GM12873 (cell line): ENCODE measurements at regions not wholly inside any gene's neighbourhood (a gene's known extent, or its start where the extent isn't known, plus 50 kb on each side); places are given as distances from the start of the nearest gene placed in this dataset.

Experiments used
- TF ChIP-seq, protein P1 (sequence below): IDR thresholded peaks from 2 replicates; pipeline ENCODE4 v1.5.1; 2012; ENCODE audit warnings: low read depth, mild to moderate bottlenecking, moderate library complexity, low read length, control low read depth; ENCODE audit not compliant: insufficient read depth; ENCODE audit errors: missing control alignments

DNA sequence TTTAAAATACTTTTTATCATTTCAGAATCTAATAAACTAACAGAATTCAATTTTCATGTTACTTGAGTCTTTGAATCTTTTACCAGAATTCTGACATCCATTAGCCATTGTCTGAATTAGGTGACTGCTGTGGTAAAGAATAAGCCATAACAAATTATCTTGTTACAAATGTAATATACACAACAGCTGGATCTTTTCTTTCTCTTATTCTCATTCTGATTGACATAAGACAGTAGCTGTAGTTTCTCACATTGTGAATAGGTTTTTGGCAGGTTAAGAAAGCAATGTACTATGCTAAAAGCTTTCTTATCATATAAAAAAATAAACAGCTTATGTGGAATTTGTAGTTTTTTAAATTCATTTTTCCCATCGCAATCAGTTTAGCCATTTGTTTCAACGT lies 734.0 kb upstream of the PCDH9 start:
- TF ChIP-seq, protein P1, sequence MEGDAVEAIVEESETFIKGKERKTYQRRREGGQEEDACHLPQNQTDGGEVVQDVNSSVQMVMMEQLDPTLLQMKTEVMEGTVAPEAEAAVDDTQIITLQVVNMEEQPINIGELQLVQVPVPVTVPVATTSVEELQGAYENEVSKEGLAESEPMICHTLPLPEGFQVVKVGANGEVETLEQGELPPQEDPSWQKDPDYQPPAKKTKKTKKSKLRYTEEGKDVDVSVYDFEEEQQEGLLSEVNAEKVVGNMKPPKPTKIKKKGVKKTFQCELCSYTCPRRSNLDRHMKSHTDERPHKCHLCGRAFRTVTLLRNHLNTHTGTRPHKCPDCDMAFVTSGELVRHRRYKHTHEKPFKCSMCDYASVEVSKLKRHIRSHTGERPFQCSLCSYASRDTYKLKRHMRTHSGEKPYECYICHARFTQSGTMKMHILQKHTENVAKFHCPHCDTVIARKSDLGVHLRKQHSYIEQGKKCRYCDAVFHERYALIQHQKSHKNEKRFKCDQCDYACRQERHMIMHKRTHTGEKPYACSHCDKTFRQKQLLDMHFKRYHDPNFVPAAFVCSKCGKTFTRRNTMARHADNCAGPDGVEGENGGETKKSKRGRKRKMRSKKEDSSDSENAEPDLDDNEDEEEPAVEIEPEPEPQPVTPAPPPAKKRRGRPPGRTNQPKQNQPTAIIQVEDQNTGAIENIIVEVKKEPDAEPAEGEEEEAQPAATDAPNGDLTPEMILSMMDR: no peak

DNA sequence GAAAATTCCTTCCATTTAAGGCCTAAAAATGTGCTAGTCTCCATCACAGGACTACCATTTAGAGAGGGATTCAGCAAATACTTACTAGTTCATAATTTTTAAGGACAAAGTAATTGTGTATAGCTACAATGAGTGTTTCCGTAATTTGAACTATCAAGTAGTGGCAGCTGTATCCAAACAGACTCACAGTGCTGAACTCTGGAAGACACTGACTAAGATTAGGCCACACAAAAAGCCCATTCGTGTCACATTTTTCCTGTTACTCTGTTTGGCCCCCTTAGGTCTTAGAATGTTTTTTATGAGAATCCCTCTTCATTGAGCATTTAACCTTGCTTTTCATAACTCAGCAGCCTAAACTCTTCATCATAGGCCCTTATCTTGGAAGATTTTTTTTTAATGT lies 731.2 kb upstream of the PCDH9 start:
- TF ChIP-seq, protein P1: no peak

DNA sequence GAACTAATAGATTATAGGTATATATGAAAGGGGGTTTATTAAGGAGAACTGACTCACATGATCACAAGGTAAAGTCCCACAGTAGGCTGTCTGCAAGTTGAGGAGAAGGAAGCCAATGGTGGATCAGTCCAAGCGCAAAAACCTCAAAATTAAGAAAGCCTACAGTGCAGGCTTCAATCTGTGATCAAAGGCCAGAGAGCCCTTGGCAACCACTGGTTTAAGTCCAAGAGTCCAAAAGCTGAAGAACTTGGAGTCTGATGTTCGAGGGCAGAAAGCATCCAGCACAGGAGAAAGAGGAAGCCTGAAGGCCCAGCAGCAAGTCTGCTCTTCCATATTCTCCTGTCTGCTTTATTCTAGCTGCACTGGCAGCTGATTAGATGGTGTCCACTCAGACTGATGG lies 721.3 kb upstream of the PCDH9 start:
- TF ChIP-seq, protein P1: no peak

DNA sequence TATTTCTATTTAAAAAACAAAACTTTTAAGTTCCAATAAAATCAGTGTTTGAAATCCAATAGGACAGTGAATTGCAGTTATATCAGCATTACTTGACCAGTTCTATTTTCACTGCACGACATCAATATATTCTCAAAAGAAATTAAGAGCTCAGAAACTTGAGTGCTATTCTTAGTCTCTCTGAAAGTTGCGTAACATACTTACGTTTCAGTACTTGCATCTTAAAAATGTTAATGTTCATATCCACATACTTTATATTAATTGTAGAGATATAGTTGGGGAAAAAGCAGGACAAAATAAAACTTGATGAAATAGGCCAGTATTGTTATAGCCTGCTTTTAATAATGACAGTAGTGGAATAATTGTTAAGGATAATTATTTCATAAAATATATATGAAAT lies 720.5 kb upstream of the PCDH9 start:
- TF ChIP-seq, protein P1: no peak

DNA sequence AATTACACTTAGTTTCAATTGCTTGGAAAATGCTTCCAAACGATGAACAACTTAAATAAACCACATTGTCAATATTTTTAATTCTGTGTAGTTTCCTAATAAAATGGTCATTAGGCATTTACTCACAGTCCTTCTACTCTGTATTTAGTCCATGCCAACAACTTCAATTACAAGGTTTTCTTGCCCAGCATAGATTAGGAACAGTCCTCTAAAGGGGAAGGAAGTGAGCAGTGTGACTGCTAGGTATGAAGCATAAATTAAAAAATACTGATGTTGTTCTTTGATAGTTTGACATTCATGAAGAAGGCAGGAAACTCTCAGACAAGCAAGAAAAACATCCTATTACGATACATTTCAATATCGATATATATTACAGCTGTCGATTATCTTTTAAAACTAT lies 716.0 kb upstream of the PCDH9 start:
- TF ChIP-seq, protein P1: no peak

DNA sequence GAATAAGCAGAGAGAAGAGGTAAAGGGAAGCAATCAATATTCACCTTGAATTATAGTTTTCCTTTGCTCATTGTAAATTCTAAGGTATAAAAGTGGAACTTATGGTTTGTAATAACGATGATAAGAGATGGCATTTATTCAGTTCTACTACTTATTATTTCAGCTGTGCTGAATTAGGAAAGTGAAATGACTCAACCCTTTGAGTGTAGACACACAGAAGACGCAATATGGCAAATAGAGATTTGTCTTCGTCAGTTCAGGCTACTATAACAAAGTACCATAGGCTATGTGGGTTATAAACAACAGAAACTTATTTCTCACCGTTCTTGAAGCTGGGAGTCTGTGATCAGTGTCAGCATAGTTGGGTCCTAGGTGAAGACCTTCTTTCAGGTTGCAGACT lies 713.0 kb upstream of the PCDH9 start:
- TF ChIP-seq, protein P1: no peak

DNA sequence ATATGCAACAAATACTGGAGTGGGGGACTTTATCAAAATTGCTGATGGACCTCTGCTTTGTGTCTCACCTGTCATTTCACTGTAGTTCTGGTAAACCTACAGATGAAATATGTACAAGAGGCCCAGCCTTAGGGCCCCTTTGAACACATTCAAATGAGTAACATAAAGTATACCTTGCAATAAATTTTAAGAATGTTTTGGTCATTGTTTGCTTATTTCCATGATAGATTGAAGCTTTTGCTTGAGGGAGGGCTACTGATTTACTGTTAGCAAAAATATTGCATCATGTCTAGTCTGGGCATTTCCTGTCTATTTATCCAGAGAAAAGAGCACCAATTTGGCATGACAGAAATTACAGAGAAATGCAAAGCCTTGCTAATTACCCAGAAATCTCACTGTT lies 705.5 kb upstream of the PCDH9 start:
- TF ChIP-seq, protein P1: no peak
